ENCODE measurements at regions not wholly inside any gene's neighbourhood (a gene's known extent, or its start where the extent isn't known, plus 50 kb on each side); places are given as distances from the start of the nearest gene placed in this dataset.

DNA sequence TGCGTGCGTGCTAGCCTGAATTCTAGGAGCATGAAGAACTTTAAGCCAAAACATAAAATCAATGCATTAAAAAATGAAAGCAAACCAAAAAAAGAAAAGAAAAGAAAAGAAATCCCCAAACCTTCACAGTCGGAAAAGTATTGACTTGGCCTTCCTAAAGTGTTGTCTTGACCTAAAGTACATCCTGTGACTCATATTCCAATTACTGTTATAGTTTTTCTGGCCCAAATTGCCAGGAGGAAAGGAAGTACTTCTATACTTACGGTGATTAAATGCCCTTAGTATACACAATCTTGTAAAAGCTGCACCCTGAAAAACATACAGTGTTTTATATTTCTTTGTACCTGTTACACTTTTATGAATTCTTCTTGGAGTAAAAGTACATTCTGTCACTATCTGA is 512.8 kb downstream of the ANKRD50 start:
- Mint-ChIP-seq H3K27ac (no peak overlapping the region), H3K4me1 (no peaks in the 10 kb centered on the region), H3K36me3 (no peaks in the 10 kb centered on the region), H3K9me3 (peaks cover 0 to 9% (median 2%) of the 10 kb centered on the region in 6 donors), H3K4me3 (no peak overlapping the region), H3K27me3 (ENCODE audit: low read depth in 3 of 3) (no peaks in the 10 kb centered on the region)
- DNase-seq: no peak

DNA sequence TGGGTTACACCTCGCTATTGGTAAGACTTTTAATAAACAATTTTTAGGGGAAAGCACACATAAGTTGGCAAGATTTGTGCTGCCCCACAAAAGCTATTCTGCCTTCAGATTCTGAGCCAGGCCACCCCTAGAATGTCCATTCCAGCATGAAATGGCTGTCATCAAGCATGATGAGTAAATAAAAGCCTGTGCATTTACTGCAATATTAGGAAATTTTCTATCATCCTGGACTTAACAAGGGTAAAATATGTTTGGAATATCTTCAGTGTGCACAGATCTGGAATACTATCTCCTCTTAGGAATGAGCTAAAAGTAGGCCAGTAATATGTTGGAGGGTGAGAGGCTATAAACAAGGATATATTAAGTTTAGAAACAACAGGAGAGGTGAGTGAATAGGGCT is 510.9 kb downstream of the ANKRD50 start:
- no peaks in the 10 kb centered on the region for H3K36me3 Mint-ChIP-seq
- H3K27ac Mint-ChIP-seq: no peak overlapping the region
- peaks cover 0 to 4% (median 0%) of the 10 kb centered on the region in 6 donors for H3K9me3 Mint-ChIP-seq
- no peaks in the 10 kb centered on the region for H3K4me1 Mint-ChIP-seq
- H3K27me3 Mint-ChIP-seq (ENCODE audit: low read depth in 3 of 3): no peaks in the 10 kb centered on the region
- H3K4me3 Mint-ChIP-seq: no peak overlapping the region
- DNase-seq: no peak

DNA sequence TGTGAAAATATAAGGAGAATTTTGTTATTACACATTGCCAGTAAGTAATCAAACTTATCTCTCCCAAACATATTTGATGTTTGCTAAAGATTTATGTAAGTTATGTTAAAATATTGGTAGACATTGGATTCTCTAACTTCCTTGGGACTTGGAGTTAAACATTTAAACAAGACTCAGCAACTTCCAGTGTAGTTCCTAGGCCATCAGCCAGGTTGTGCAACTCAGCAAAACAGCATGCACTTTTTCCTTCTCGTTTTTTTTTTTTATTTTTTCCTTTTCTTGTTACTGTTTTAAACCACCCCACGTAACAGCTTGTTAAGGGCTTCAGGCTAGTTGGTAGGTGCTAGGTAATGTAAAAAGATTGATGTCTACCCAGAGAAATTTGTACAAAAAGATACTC is 510.4 kb downstream of the ANKRD50 start:
- Mint-ChIP-seq H3K4me1 (no peaks in the 10 kb centered on the region), H3K27ac (no peak overlapping the region), H3K4me3 (no peak overlapping the region), H3K9me3 (peaks cover 0 to 4% (median under 1%) of the 10 kb centered on the region in 6 donors), H3K36me3 (no peaks in the 10 kb centered on the region), H3K27me3 (ENCODE audit: low read depth in 3 of 3) (peaks cover 0 to under 1% (median 0%) of the 10 kb centered on the region in 3 donors)
- DNase-seq: no peak

DNA sequence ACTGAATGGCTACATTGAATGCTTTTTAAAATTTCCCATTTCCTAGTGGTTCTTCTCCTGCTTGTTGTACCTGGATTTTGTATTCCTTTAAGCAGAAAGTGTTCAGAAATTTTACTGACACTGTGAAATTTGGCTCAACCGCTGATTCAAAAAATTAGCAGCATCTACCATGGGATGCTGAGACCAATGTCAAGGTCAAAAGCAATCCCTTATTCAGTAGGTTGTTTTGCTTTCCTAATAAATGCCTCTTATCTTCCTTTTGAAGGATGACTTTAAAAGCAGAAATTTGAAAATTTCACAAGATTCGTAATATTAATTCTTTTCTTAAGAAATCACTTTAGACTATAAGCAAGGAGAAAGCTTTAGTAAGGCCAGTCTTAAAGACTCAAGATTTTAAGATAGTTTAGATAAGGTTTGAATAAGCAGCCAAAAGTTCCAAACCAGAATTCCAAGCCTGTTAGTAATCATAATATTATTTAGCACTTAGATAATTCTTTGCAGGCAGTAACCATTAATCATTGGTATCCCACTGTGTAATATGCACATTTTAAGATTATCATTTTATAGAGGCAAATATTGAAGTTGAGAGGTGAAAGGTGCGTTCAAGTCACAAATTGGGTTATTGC is 508.8 kb downstream of the ANKRD50 start:
- no peak for DNase-seq
- H3K9me3 Mint-ChIP-seq: peaks cover 0 to 6% (median 2%) of the 10 kb centered on the region in 6 donors
- no peaks in the 10 kb centered on the region for H3K4me1 Mint-ChIP-seq
- H3K27me3 Mint-ChIP-seq (ENCODE audit: low read depth in 3 of 3): peaks cover 0 to 3% (median 0%) of the 10 kb centered on the region in 3 donors
- no peaks in the 10 kb centered on the region for H3K36me3 Mint-ChIP-seq
- no peak overlapping the region for H3K4me3 Mint-ChIP-seq
- no peak overlapping the region for H3K27ac Mint-ChIP-seq

DNA sequence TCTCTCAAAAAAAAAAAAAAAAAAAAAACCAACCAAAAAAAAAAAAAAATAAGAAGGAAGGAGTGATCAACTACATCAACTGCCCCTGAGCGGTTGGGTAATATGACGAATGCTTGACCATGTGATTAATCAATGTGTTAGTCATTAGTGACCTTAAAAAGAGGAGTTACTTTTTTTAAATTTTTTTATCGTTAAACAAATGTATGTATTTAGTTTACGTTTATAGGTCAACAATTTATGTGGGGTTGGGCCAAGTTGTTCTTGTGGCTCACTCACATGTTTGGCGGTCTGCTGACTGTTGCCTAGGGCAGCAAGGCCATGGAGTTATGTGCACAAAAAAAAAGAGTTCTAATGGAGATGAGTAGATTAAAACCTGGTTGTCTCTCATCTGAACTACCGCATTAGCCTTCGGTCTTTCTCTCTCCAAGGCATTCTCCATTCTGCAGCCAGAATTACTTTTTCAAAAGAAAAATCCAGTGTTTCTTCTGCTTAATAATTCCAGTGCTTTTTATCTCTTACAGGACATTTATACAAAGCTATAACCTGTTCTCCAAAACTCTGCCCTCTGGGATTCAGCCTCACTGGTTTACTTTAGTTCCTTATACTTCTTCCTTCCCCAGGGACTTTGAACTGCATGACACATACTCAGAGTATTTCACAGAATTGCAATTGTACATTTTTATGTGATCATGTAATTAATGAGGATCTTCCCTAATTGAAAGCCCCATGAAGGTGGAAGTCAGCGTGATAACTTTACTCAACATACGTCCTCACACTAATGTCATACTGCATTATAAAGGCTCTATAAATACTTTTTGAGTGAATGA is 505.5 kb downstream of the ANKRD50 start:
- H3K27ac Mint-ChIP-seq: no peak overlapping the region
- DNase-seq: no peak
- no peak overlapping the region for H3K4me3 Mint-ChIP-seq
- peaks cover 0 to 6% (median 1%) of the 10 kb centered on the region in 6 donors for H3K9me3 Mint-ChIP-seq
- peaks cover 0 to 3% (median 0%) of the 10 kb centered on the region in 3 donors for H3K27me3 Mint-ChIP-seq (ENCODE audit: low read depth in 3 of 3)
- no peaks in the 10 kb centered on the region for H3K36me3 Mint-ChIP-seq
- H3K4me1 Mint-ChIP-seq: no peaks in the 10 kb centered on the region

DNA sequence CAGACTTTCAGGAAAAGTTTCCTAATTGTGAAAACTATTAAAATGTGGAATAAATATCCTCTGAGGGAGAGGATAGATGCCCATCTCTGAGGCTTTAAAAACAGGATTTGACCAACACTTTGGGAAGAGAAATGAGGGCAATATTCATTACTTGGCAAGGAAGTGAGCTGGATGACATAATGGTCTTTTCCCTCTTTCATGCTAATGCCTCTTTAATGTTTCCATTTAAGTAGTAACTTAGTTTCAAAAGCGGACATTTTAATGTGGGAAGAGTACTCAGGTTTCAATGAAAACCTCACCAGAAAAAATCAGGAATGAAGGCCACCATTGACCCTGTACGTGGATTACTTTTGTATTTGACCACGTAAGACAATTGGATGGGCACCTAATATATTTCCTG is 503.3 kb downstream of the ANKRD50 start:
- Mint-ChIP-seq H3K27ac (no peak overlapping the region), H3K4me1 (no peaks in the 10 kb centered on the region), H3K36me3 (no peaks in the 10 kb centered on the region), H3K27me3 (ENCODE audit: low read depth in 3 of 3) (peaks cover 0 to 3% (median 0%) of the 10 kb centered on the region in 3 donors), H3K4me3 (no peak overlapping the region), H3K9me3 (peaks cover 0 to 6% (median 3%) of the 10 kb centered on the region in 6 donors)
- no peak for DNase-seq

DNA sequence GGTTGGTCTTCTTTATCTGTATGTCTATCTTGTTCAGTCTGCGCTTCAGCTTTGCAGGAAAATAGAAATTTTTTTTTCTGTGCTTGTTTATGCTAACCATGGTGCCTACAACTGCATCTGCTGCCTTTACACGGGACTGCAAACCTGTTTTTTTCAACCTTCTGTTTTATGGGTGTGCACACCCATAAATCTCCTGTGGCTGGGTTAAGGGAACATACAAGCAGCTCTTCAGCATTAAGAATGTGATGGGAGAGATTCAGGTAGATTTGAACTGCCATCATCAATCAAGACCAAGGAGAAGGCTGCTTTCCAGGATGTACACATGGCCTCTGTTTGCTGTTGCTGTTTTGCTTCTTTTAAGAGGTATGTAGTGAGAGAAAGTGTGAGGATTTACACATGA is 502.9 kb downstream of the ANKRD50 start:
- Mint-ChIP-seq H3K27ac (no peak overlapping the region), H3K27me3 (ENCODE audit: low read depth in 3 of 3) (peaks cover 0 to 3% (median 0%) of the 10 kb centered on the region in 3 donors), H3K9me3 (peaks cover 0 to 6% (median 3%) of the 10 kb centered on the region in 6 donors), H3K36me3 (no peaks in the 10 kb centered on the region), H3K4me3 (no peak overlapping the region), H3K4me1 (no peaks in the 10 kb centered on the region)
- no peak for DNase-seq

DNA sequence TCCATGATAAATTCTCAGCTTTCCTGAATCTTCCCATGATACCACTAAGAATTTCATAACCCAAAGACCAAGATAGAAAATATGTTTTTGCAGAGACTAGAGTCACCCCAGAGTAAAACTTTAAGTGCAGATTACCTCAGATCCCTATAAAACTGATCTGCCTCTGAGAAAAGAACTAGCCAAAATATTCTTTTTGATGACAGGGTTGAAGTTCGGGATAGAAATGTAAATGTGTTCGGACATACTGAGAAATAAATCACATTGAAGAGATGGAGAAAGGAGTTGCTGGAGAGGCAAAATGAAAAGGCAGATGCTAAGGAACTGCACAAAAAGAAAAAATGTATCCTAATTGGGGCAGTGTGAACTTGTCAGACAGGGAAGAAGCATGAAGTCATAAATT is 501.8 kb downstream of the ANKRD50 start:
- H3K4me3 Mint-ChIP-seq: no peak overlapping the region
- peaks cover 0 to 8% (median 4%) of the 10 kb centered on the region in 6 donors for H3K9me3 Mint-ChIP-seq
- no peak overlapping the region for H3K27ac Mint-ChIP-seq
- peaks cover 0 to 3% (median 0%) of the 10 kb centered on the region in 3 donors for H3K27me3 Mint-ChIP-seq (ENCODE audit: low read depth in 3 of 3)
- no peak for DNase-seq
- H3K4me1 Mint-ChIP-seq: no peaks in the 10 kb centered on the region
- H3K36me3 Mint-ChIP-seq: no peaks in the 10 kb centered on the region

DNA sequence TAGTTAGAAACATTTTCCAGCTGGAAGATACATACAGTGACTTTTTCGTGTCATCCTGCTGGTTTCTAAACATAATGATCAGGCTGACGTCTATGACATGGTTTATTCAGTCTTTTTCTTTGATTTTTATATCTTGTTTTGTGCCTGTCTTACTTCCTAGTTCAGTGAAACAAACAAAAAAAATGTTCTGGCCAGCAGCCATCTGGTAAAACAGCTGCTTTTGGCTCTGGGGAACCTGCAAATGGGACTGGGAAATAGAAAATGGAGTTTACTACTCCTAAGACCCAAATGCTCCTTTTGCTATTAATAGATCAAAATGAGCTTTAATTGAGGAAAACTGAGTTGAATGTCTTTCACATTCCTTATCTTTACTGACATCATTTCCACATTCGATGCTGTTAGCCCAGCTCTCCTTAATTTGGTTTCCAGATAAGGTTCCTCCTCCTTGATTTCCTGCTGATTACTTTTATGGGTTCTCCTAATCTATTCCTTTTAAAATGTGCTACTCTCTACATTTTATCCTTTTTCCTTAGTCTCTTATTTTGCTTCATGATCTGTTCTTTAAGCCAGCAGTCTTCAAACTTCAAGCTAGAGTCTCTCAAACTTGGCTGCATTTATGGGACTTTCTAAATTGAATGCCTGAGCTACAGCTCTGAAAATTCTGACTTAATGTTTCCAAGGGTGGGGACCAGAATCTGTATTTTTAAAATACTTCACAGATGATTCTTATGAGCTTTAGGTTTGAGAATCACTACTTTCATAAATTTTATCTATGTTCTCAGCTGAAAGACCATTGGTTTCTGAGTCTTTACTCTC is 499.5 kb downstream of the ANKRD50 start:
- Mint-ChIP-seq H3K27me3 (ENCODE audit: low read depth in 3 of 3) (no peaks in the 10 kb centered on the region), H3K9me3 (peaks cover 0 to 8% (median under 1%) of the 10 kb centered on the region in 6 donors), H3K36me3 (no peaks in the 10 kb centered on the region), H3K4me3 (no peak overlapping the region), H3K4me1 (no peaks in the 10 kb centered on the region), H3K27ac (no peak overlapping the region)
- DNase-seq: no peak

DNA sequence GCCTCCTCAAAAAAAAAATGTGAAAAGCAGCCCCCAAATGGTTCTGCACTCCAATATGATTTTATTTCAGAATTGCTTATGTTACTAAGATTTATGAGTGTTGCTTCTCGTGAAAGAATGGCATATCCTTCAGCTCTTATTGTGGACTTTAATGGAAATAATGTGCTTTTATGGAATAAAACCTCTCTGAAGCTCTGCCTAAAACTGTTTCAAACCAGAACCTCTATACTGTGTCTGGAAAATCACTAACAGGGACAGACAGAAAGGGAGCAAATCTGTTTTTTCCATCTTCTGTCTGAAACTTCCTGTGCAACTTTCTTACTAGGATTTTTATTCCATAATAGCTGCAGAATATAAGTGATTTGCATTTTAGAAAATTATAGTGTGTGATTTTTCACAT is 493.1 kb downstream of the ANKRD50 start:
- DNase-seq: no peak
- H3K27ac Mint-ChIP-seq: no peak overlapping the region
- H3K9me3 Mint-ChIP-seq: peaks cover 0 to 12% (median 4%) of the 10 kb centered on the region in 6 donors
- no peaks in the 10 kb centered on the region for H3K4me1 Mint-ChIP-seq
- H3K36me3 Mint-ChIP-seq: no peaks in the 10 kb centered on the region
- peaks cover 0 to 2% (median 0%) of the 10 kb centered on the region in 3 donors for H3K27me3 Mint-ChIP-seq (ENCODE audit: low read depth in 3 of 3)
- no peak overlapping the region for H3K4me3 Mint-ChIP-seq

DNA sequence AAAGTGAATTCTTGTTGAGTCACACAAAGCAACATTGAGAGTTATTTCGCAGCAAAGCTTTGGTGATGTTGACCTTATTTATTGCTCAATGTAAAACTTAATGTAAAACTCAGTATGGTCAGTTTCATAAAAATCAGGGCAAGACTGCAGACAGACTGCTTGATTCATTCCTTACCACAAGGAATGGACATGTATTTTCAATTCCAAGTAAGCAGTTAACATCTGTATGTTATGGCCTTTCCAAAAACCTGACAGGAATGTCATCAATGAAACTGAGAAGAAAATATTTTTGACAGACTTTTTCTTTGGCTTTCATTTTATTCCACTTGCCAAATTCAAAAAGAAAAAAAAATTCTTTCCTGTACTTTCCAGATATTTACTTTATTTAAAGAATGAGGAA is 488.3 kb downstream of the ANKRD50 start:
- H3K36me3 Mint-ChIP-seq: no peaks in the 10 kb centered on the region
- no peak overlapping the region for H3K4me3 Mint-ChIP-seq
- peaks cover 0 to 4% (median 3%) of the 10 kb centered on the region in 3 donors for H3K27me3 Mint-ChIP-seq (ENCODE audit: low read depth in 3 of 3)
- peaks cover 0 to 11% (median 4%) of the 10 kb centered on the region in 6 donors for H3K9me3 Mint-ChIP-seq
- no peak for DNase-seq
- H3K4me1 Mint-ChIP-seq: no peaks in the 10 kb centered on the region
- no peak overlapping the region for H3K27ac Mint-ChIP-seq

DNA sequence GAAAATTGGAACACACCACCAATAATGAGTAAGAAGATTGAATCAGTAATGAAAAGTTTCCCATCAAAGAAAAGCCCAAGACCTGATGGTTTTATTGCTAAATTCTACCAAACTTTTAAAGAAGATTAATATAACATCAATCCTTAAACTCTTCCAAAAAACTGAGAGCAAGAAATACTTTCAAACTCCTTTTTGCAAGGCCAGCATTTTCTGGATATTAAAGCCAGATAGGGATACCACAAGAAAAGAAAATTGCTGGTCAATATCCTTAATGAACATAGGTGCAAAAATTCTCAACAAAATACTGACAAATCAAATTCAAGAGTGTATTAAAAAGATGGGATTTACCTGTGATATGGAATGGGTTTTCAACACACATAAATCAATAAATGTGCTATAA is 484.6 kb downstream of the ANKRD50 start:
- H3K27me3 Mint-ChIP-seq (ENCODE audit: low read depth in 3 of 3): peaks cover 0 to 4% (median 3%) of the 10 kb centered on the region in 3 donors
- H3K4me3 Mint-ChIP-seq: no peak overlapping the region

DNA sequence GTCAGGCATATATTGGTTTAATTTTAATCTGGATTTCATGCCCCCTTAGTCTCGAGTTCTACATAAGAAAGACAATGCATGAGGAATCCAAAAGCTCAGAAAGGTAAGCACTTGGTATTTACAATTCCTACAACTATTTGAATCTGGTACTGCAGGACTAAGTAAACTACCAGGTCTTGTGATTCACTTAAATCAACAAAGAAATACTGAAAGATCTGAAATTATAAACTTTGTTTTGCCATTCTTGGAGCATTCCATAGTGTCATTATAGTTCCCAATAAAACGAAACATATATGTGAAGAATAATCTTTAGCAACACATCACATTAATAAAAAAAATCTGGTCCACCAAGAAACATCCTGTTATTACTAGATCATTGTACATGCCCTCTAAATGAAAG is 482.3 kb downstream of the ANKRD50 start:
- peaks cover 0 to 2% (median 2%) of the 10 kb centered on the region in 3 donors for H3K27me3 Mint-ChIP-seq (ENCODE audit: low read depth in 3 of 3)
- peaks cover 0 to 11% (median 6%) of the 10 kb centered on the region in 6 donors for H3K9me3 Mint-ChIP-seq
- no peak overlapping the region for H3K4me3 Mint-ChIP-seq
- DNase-seq: no peak
- no peaks in the 10 kb centered on the region for H3K4me1 Mint-ChIP-seq
- H3K36me3 Mint-ChIP-seq: no peaks in the 10 kb centered on the region
- no peak overlapping the region for H3K27ac Mint-ChIP-seq

More for the DNA sequence above, 484.6 kb downstream of the ANKRD50 start:
- H3K9me3 Mint-ChIP-seq: peaks cover 0 to 11% (median 5%) of the 10 kb centered on the region in 6 donors
- no peaks in the 10 kb centered on the region for H3K4me1 Mint-ChIP-seq
- DNase-seq: no peak
- no peaks in the 10 kb centered on the region for H3K36me3 Mint-ChIP-seq
- H3K27ac Mint-ChIP-seq: no peak overlapping the region

DNA sequence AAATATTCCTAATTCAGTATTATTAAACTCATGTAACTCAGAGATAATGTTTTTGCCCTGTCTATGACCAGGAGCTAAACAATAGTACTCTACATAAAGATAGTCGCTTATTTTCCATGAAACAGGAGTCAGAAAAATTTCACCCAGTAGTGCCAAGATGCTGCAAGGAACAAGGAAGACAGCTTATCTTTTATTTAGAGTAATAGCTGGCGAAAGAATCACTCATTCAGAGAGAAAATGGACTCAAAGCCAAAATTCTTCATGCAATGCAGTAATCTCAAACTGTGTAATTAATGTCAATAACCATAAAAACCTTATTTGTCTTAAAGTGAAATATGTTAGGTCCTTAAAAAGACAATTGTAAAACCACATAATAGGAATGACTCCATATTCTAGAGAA is 477.8 kb downstream of the ANKRD50 start:
- Mint-ChIP-seq H3K9me3 (peaks cover 0 to 9% (median 3%) of the 10 kb centered on the region in 6 donors), H3K4me3 (no peak overlapping the region), H3K27ac (no peak overlapping the region), H3K27me3 (ENCODE audit: low read depth in 3 of 3) (peaks cover 0 to 1% (median 0%) of the 10 kb centered on the region in 3 donors), H3K36me3 (no peaks in the 10 kb centered on the region), H3K4me1 (no peaks in the 10 kb centered on the region)
- DNase-seq: no peak

Measured in immature natural killer cell (primary cell).